PC-9 (cell line): ENCODE measurements at regions not wholly inside any gene's neighbourhood (a gene's known extent, or its start where the extent isn't known, plus 50 kb on each side); places are given as distances from the start of the nearest gene placed in this dataset.

ENCODE experiments used
- CTCF ChIP-seq: fragments of 200-600 bp; sonication (generic); conservative IDR thresholded peaks from 2 replicates; pipeline ENCODE4 v1.6.1; 2017; ENCODE audit warnings: mixed run types, antibody characterized with exemption, mild to moderate bottlenecking, moderate library complexity
- EZH2 ChIP-seq: fragments of 200-600 bp; sonication (generic); IDR thresholded peaks from 2 replicates; pipeline ENCODE4 v1.8.0; 2017; ENCODE audit warnings: antibody characterized with exemption, low read depth

- TF ChIP-seq CTCF (no peak), EZH2 (no peak)
These were observed 236.3 kb upstream of the IGFBP3 start for GRCh38 chr7:46157404-46157803.
